ENCODE measurements at regions not wholly inside any gene's neighbourhood (a gene's known extent, or its start where the extent isn't known, plus 50 kb on each side); places are given as distances from the start of the nearest gene placed in this dataset.
A peak's percentile ranks its signal among the peaks of the same experiment; 100 is the strongest.
"Not testable (repeated sequence)": the region's sequence is repeated elsewhere in the genome, so short reads cannot be mapped to it uniquely, and the experiment has no call there.

DNA sequence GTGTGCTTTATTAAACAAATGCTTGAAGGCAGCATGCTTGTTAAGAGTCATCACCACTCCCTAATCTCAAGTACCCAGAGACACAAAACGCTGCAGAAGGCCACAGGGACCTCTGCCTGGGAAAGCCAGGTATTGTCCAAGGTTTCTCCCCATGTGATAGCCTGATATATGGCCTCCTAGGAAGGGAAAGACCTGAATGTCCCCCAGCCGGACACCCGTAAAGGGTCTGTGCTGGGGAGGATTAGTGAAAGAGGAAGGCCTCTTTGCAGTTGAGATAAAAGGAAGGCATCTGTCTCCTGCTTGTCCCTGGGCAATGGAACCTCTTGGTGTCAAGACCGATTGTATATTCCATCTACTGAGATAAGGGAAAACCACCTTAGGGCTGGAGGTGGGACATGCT lies 159.7 kb downstream of the ADRA2C start:
- not testable (repeated sequence) for H3K9me3 Mint-ChIP-seq; DNase-seq; ATAC-seq; H3K36me3 Mint-ChIP-seq (ENCODE audit: insufficient read depth); H3K4me1 Mint-ChIP-seq (ENCODE audit: low read depth); H3K4me3 Mint-ChIP-seq
- peaks cover 23% of the 10 kb centered on the region for H3K27me3 Mint-ChIP-seq (ENCODE audit: low read depth)

DNA sequence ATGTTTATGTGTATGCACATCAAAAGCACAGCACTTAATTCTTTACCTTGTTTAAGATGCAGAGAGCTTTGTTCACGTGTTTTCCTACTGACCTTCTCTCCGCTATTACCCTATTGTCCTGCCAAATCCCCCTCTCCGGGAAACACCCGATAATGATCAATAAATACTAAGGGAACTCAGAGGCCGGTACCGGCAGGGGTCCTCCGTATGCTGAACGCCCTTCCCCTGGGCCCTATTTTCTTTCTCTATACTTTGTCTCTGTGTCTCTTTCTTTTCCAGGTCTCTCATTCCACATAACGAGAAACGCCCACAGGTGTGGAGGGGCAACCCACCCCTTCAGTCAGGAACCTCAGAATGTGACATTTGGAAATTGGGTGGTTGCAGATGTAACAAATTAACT lies 160.1 kb downstream of the ADRA2C start:
- not testable (repeated sequence) for ATAC-seq; H3K4me1 Mint-ChIP-seq (ENCODE audit: low read depth); H3K4me3 Mint-ChIP-seq; H3K9me3 Mint-ChIP-seq; H3K36me3 Mint-ChIP-seq (ENCODE audit: insufficient read depth); DNase-seq
- H3K27me3 Mint-ChIP-seq (ENCODE audit: low read depth) = peaks cover 21% of the 10 kb centered on the region

DNA sequence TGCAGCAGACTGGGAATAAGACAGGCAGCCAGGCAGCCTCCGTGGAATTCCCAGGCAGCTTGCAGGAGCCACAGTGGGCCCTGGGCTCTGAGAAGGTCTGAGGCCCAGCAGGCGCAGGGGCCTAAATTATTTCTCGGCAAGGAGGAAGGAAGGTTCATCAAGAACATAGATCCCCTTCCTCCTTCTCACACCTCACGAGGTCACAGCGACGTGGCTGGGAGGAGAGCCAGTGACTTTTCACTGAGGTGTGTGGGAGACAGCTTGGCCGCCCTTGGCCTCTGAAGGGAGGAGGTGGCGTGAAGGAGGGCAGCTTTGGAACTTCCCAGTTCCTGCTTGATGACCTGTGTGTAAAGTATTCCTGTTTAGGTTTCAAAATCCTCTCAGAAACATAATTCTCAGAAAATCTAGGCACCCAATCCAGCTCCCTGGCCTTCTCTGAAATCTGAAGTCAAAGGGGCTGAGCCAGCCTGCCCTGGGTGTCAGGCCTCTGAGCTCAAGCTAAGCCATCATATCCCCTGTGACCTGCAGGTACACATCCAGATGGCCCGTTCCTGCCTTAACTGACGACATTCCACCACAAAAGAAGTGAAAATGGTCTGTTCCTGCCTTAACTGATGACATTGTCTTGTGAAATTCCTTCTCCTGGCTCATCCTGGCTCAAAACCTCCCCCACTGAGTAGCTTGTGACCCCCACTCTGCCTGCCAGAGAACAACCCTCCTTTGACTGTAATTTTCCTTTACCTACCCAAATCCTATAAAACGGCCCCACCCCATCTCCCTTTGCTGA lies 161.0 kb downstream of the ADRA2C start:
- not testable (repeated sequence) for H3K9me3 Mint-ChIP-seq; H3K4me3 Mint-ChIP-seq; ATAC-seq; DNase-seq; H3K4me1 Mint-ChIP-seq (ENCODE audit: low read depth); H3K36me3 Mint-ChIP-seq (ENCODE audit: insufficient read depth)
- H3K27me3 Mint-ChIP-seq (ENCODE audit: low read depth) = peaks cover 21% of the 10 kb centered on the region

- H3K27me3 Mint-ChIP-seq (ENCODE audit: low read depth) = peaks cover 21% of the 10 kb centered on the region
- not testable (repeated sequence) for H3K36me3 Mint-ChIP-seq (ENCODE audit: insufficient read depth); H3K9me3 Mint-ChIP-seq; H3K4me3 Mint-ChIP-seq; ATAC-seq; H3K4me1 Mint-ChIP-seq (ENCODE audit: low read depth); DNase-seq
Observed at GRCh38 chr4:3929431-3929830, 163.2 kb downstream of the ADRA2C start.

DNA sequence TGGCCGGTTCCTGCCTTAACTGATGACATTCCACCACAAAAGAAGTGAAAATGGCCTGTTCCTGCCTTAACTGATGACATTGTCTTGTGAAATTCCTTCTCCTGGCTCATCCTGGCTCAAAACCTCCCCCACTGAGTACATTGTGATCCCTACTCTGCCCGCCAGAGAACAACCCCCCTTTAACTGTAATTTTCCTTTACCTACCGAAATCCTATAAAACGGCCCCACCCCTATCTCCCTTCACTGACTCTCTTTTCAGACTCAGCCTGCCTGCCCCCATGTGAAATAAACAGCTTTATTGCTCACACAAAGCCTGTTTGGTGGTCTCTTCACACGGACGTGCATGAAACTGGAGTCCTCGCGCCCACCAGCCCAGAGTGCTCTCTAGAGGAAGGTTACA lies 166.5 kb downstream of the ADRA2C start:
- H3K4me1 Mint-ChIP-seq (ENCODE audit: low read depth); H3K36me3 Mint-ChIP-seq (ENCODE audit: insufficient read depth): not testable (repeated sequence)

DNA sequence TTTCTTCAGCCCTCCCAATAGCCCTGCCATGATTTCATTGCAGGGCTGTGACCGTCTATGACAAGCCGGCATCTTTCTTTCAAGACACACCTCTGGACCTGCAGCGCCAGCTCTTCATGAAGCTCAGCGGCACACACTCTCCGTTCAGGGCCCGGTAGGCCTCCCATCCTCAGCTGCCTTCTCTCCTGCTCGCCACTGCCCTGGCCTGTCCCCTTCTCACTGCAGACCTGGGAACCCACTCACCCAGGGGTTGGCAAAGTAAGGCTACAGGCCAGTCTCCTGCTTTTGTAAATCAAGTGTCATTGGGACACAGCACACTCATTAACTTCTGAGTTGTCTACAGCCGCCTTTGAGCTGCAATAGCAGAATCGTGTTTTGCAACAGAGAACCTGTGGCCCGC lies 169.2 kb downstream of the ADRA2C start:
- not testable (repeated sequence) for H3K4me1 Mint-ChIP-seq (ENCODE audit: low read depth); H3K9me3 Mint-ChIP-seq; ATAC-seq; H3K27me3 Mint-ChIP-seq (ENCODE audit: low read depth); H3K36me3 Mint-ChIP-seq (ENCODE audit: insufficient read depth); H3K4me3 Mint-ChIP-seq; DNase-seq

More for the DNA sequence above, 166.5 kb downstream of the ADRA2C start:
- H3K9me3 Mint-ChIP-seq, ATAC-seq, H3K4me3 Mint-ChIP-seq, DNase-seq: not testable (repeated sequence)
- H3K27me3 Mint-ChIP-seq (ENCODE audit: low read depth) = peaks cover 17% of the 10 kb centered on the region

GRCh38 chr4:3936184-3936583 lies 170.0 kb downstream of the ADRA2C start:
- DNase-seq = no peak
- ATAC-seq = no peak
- Mint-ChIP-seq H3K9me3 (no peaks in the 10 kb centered on the region), H3K4me1 (ENCODE audit: low read depth) (peaks cover 2% of the 10 kb centered on the region), H3K27me3 (ENCODE audit: low read depth) (no peaks in the 10 kb centered on the region), H3K36me3 (ENCODE audit: insufficient read depth) (no peaks in the 10 kb centered on the region), H3K4me3 (no peak overlapping the region)

DNA sequence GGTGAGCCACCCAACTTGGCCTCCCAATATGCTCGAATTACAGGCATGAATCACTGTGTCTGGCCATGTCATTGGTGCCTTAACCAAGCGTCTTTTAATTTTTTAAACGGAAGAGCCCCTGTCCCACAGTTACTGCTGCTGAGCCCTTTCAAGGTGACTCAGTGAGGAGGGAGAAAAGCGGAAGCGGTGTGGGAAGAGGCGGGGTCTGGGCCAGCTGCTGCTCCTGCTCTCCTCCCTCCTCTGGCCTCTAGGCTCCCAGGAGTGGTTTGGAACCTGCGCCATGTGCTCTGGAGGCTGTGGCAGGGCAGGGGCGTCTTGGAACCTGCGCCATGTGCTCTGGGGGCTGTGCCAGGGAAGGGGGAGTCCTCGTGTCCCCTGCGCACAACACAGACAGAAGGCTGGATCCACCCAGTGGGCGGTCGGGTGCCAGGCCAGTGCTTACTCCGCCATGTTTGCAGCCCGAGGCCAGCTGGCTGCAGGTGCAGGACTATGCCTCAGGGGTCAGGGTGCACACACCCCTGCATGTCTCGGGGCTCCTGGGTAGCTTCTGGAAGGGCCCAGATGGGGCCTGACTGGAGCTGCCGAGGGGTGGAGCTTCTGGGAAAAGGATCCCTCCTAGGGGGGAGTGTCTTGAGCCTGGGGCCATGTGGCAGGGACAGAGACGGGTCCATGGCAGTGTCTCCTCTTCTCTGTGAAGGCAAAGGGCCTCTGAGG lies 171.8 kb downstream of the ADRA2C start:
- not testable (repeated sequence) for H3K4me3 Mint-ChIP-seq; H3K4me1 Mint-ChIP-seq (ENCODE audit: low read depth); ATAC-seq; H3K36me3 Mint-ChIP-seq (ENCODE audit: insufficient read depth); DNase-seq; H3K9me3 Mint-ChIP-seq; H3K27me3 Mint-ChIP-seq (ENCODE audit: low read depth)

GRCh38 chr4:3938676-3939075 lies 172.5 kb downstream of the ADRA2C start:
- not testable (repeated sequence) for ATAC-seq; H3K9me3 Mint-ChIP-seq; H3K4me1 Mint-ChIP-seq (ENCODE audit: low read depth); H3K36me3 Mint-ChIP-seq (ENCODE audit: insufficient read depth); DNase-seq; H3K4me3 Mint-ChIP-seq; H3K27me3 Mint-ChIP-seq (ENCODE audit: low read depth)

- not testable (repeated sequence) for H3K36me3 Mint-ChIP-seq (ENCODE audit: insufficient read depth); ATAC-seq; H3K9me3 Mint-ChIP-seq
Observed at GRCh38 chr4:3939954-3940591, 173.9 kb downstream of the ADRA2C start.

GRCh38 chr4:3941735-3942522 lies 175.7 kb downstream of the ADRA2C start:
- ATAC-seq; H3K27me3 Mint-ChIP-seq (ENCODE audit: low read depth); H3K4me3 Mint-ChIP-seq; H3K36me3 Mint-ChIP-seq (ENCODE audit: insufficient read depth); H3K9me3 Mint-ChIP-seq; H3K4me1 Mint-ChIP-seq (ENCODE audit: low read depth); DNase-seq: not testable (repeated sequence)

More at GRCh38 chr4:3939954-3940591, 173.9 kb downstream of the ADRA2C start:
- not testable (repeated sequence) for H3K4me3 Mint-ChIP-seq; H3K27me3 Mint-ChIP-seq (ENCODE audit: low read depth); H3K4me1 Mint-ChIP-seq (ENCODE audit: low read depth); DNase-seq

GRCh38 chr4:3942569-3942971 lies 176.4 kb downstream of the ADRA2C start:
- H3K9me3 Mint-ChIP-seq; H3K36me3 Mint-ChIP-seq (ENCODE audit: insufficient read depth); H3K27me3 Mint-ChIP-seq (ENCODE audit: low read depth); H3K4me1 Mint-ChIP-seq (ENCODE audit: low read depth); ATAC-seq; H3K4me3 Mint-ChIP-seq: not testable (repeated sequence)
- DNase-seq = peak; percentile 46

- not testable (repeated sequence) for H3K36me3 Mint-ChIP-seq (ENCODE audit: insufficient read depth); DNase-seq; H3K9me3 Mint-ChIP-seq; H3K27me3 Mint-ChIP-seq (ENCODE audit: low read depth); ATAC-seq; H3K4me3 Mint-ChIP-seq; H3K4me1 Mint-ChIP-seq (ENCODE audit: low read depth)
Observed at GRCh38 chr4:3943051-3943450, 176.9 kb downstream of the ADRA2C start.
